H1 (cell line): ENCODE measurements at regions not wholly inside any gene's neighbourhood (a gene's known extent, or its start where the extent isn't known, plus 50 kb on each side); places are given as distances from the start of the nearest gene placed in this dataset.

Experiments
- CTCF ChIA-PET: fragments of 300-600 bp; sonication (Branson Sonifier 250); formaldehyde crosslinking; loops from one replicate; lab custom pipeline; 2021; ENCODE audit not compliant: partially characterized antibody; lab: Charles Lee
- POLR2A ChIA-PET: fragments of 300-600 bp; sonication (Branson Sonifier 250); formaldehyde crosslinking; loops from one replicate; lab custom pipeline; 2021; ENCODE audit warnings: inconsistent platforms; ENCODE audit not compliant: partially characterized antibody; lab: Charles Lee
- DNase-seq, 2 experiments: peaks; one replicate each; pipeline versions ENCODE4 v3.0.0 to v3.0.0-alpha.2; 2010 to 2022; ENCODE audit warnings: low spot score in 2 of 2, low read depth in 1 of 2, mixed read lengths in 1 of 2
- FAIRE-seq: peaks from 2 replicates; lab custom pipeline; 2011; peaks lifted over from hg19 to GRCh38; lab: Jason Lieb, UNC
- H2AFZ ChIP-seq: 2 replicates; pipeline ENCODE4 v1.8.1; 2012; ENCODE audit warnings: low read length, inconsistent platforms
- H2AK5ac ChIP-seq: 2 replicates; pipeline ENCODE4 v1.6.1; 2013; ENCODE audit warnings: low read depth, low read length
- H2BK120ac ChIP-seq: replicated peaks from 2 replicates; pipeline ENCODE3; 2013; ENCODE audit warnings: low read depth, low read length, inconsistent platforms
- H2BK12ac ChIP-seq: 2 replicates; pipeline ENCODE4 v1.6.1; 2013; ENCODE audit warnings: low read depth, low read length
- H2BK15ac ChIP-seq: 2 replicates; pipeline ENCODE4 v1.6.1; 2013; ENCODE audit warnings: low read length
- H2BK20ac ChIP-seq: 2 replicates; pipeline ENCODE4 v1.6.1; 2013; ENCODE audit warnings: low read length
- H2BK5ac ChIP-seq: 2 replicates; pipeline ENCODE4 v1.6.1; 2013; ENCODE audit warnings: low read depth, low read length
- H3K14ac ChIP-seq: 2 replicates; pipeline ENCODE4 v1.6.1; 2013; ENCODE audit warnings: inconsistent platforms; ENCODE audit not compliant: insufficient read length
- H3K18ac ChIP-seq: 2 replicates; pipeline ENCODE4 v1.6.1; 2013; ENCODE audit warnings: low read length; ENCODE audit errors: extremely low read depth
- H3K23ac ChIP-seq: 2 replicates; pipeline ENCODE4 v1.6.1; 2013; ENCODE audit warnings: inconsistent platforms; ENCODE audit not compliant: insufficient read length
- H3K23me2 ChIP-seq: 2 replicates; pipeline ENCODE4 v1.6.1; 2013; ENCODE audit warnings: low read depth, low read length
- H3K27ac ChIP-seq: 2 replicates; pipeline ENCODE4 v1.6.1; 2011; ENCODE audit warnings: low read depth, low read length, inconsistent platforms
- H3K27me3 ChIP-seq, 4 experiments: replicated peaks in 1 of 4; 1 replicate in 1 of 4; 2 replicates in 3 of 4; pipeline versions ENCODE4 v1.6.1 to v1.8.1; 2011 to 2013; ENCODE audit warnings: low read length in 3 of 4, mild to moderate bottlenecking in 3 of 4, inconsistent platforms in 2 of 4, mixed read lengths in 2 of 4, moderate library complexity in 1 of 4; ENCODE audit not compliant: control insufficient read depth in 3 of 4, insufficient read depth in 3 of 4; ENCODE audit errors: extremely low read depth in 1 of 4
- H3K36me3 ChIP-seq, 4 experiments: 2 replicates each; pipeline versions ENCODE4 v1.6.1 to v1.8.1; 2011 to 2013; ENCODE audit warnings: mild to moderate bottlenecking in 4 of 4, low read length in 3 of 4, moderate library complexity in 2 of 4, control low read depth in 1 of 4, inconsistent platforms in 1 of 4; ENCODE audit not compliant: insufficient read depth in 4 of 4, control insufficient read depth in 2 of 4
- H3K4ac ChIP-seq: replicated peaks from 2 replicates; pipeline ENCODE3; 2013; ENCODE audit warnings: low read length, low read depth, mixed read lengths, inconsistent platforms; ENCODE audit not compliant: insufficient read length
- H3K4me1 ChIP-seq, 4 experiments: replicated peaks in 1 of 4; 1 replicate in 1 of 4; 2 replicates in 3 of 4; pipeline versions ENCODE4 v1.6.1 to v1.8.1; 2011 to 2013; ENCODE audit warnings: low read length in 3 of 4, inconsistent platforms in 2 of 4, mixed read lengths in 1 of 4; ENCODE audit not compliant: insufficient read depth in 4 of 4, control insufficient read depth in 3 of 4
- H3K4me2 ChIP-seq, 2 experiments: 2 replicates each; pipeline versions ENCODE4 v1.6.1 to v1.8.1; 2011 to 2013; ENCODE audit warnings: low read depth in 2 of 2, low read length in 2 of 2, control low read depth in 1 of 2, inconsistent platforms in 1 of 2, mild to moderate bottlenecking in 1 of 2; ENCODE audit not compliant: insufficient read depth in 1 of 2
- H3K4me3 ChIP-seq, 4 experiments: fragments of 200-600, 300-600 bp in 1 of 4; sonication (generic), shearing (Covaris generic), sonication (Bioruptor Twin) in 1 of 4; 2 replicates each; pipeline versions ENCODE4 v1.5.1 to v1.8.1; 2011 to 2016; ENCODE audit warnings: low read length in 4 of 4, low read depth in 3 of 4, control low read depth in 2 of 4, inconsistent platforms in 2 of 4, mild to moderate bottlenecking in 2 of 4, mixed read lengths in 1 of 4, moderate library complexity in 1 of 4; ENCODE audit not compliant: insufficient read depth in 2 of 4; ENCODE audit errors: extremely low read depth in 1 of 4
- H3K56ac ChIP-seq: replicated peaks from 2 replicates; pipeline ENCODE3; 2013; ENCODE audit warnings: low read depth, mild to moderate bottlenecking, mixed read lengths, low read length, inconsistent platforms; ENCODE audit not compliant: insufficient read length
- H3K79me1 ChIP-seq: 2 replicates; pipeline ENCODE4 v1.6.1; 2013; ENCODE audit warnings: low read depth, low read length, control low read depth
- H3K79me2 ChIP-seq, 2 experiments: 2 replicates each; pipeline versions ENCODE4 v1.6.1 to v1.8.1; 2012 to 2013; ENCODE audit warnings: low read length in 2 of 2, mild to moderate bottlenecking in 2 of 2, inconsistent platforms in 1 of 2; ENCODE audit not compliant: insufficient read depth in 2 of 2, control insufficient read depth in 1 of 2
- H3K9ac ChIP-seq, 4 experiments: replicated peaks in 1 of 4; 1 replicate in 1 of 4; 2 replicates in 3 of 4; pipeline versions ENCODE4 v1.6.1 to v1.8.1; 2011 to 2013; ENCODE audit warnings: low read depth in 3 of 4, low read length in 3 of 4, control low read depth in 2 of 4, mild to moderate bottlenecking in 2 of 4, moderate library complexity in 2 of 4, inconsistent platforms in 1 of 4; ENCODE audit errors: extremely low read depth in 1 of 4
- H3K9me3 ChIP-seq, 2 experiments: 2 replicates each; pipeline versions ENCODE4 v1.6.1 to v1.8.1; 2012 to 2013; ENCODE audit warnings: mild to moderate bottlenecking in 2 of 2, moderate library complexity in 2 of 2, control low read depth in 1 of 2, inconsistent platforms in 1 of 2, low read depth in 1 of 2, low read length in 1 of 2, mixed read lengths in 1 of 2; ENCODE audit not compliant: insufficient read depth in 2 of 2
- H4K20me1 ChIP-seq, 2 experiments: replicated peaks in 1 of 2; 2 replicates each; pipeline versions ENCODE3 to v1.8.1; 2011 to 2013; ENCODE audit warnings: inconsistent platforms in 2 of 2, low read length in 2 of 2, mild to moderate bottlenecking in 1 of 2; ENCODE audit not compliant: insufficient read depth in 2 of 2, control insufficient read depth in 1 of 2
- H4K5ac ChIP-seq: 2 replicates; pipeline ENCODE4 v1.6.1; 2013; ENCODE audit warnings: low read length, low read depth, mixed read lengths, inconsistent platforms; ENCODE audit not compliant: insufficient read length
- H4K8ac ChIP-seq: 2 replicates; pipeline ENCODE4 v1.8.0; 2013; ENCODE audit warnings: mild to moderate bottlenecking, moderate library complexity, low read length, inconsistent platforms; ENCODE audit not compliant: insufficient read depth; ENCODE audit errors: extremely low read depth
- H4K91ac ChIP-seq: replicated peaks from 2 replicates; pipeline ENCODE3; 2013; ENCODE audit warnings: low read length, mixed read lengths, inconsistent platforms; ENCODE audit not compliant: insufficient read length
- ATF2 ChIP-seq: IDR thresholded peaks from 2 replicates; pipeline ENCODE4 v1.6.1; 2012; ENCODE audit warnings: low read length, inconsistent platforms
- BACH1 ChIP-seq: IDR thresholded peaks from 2 replicates; pipeline ENCODE4 v1.6.1; 2012; ENCODE audit warnings: low read length, improper control_type of control experiment
- CEBPB ChIP-seq: IDR thresholded peaks from 2 replicates; pipeline ENCODE4 v1.6.1; 2012; ENCODE audit warnings: low read depth, low read length
- CREB1 ChIP-seq: IDR thresholded peaks from 2 replicates; pipeline ENCODE4 v1.6.1; 2012; ENCODE audit warnings: inconsistent platforms
- EGR1 ChIP-seq: IDR thresholded peaks from 2 replicates; pipeline ENCODE4 v1.6.1; 2011; ENCODE audit warnings: low read depth, low read length, borderline replicate concordance
- EP300 ChIP-seq, 2 experiments: IDR thresholded peaks; 1 replicate in 1 of 2; 2 replicates in 1 of 2; pipeline ENCODE4 v1.6.1; 2011 to 2012; ENCODE audit warnings: low read depth in 2 of 2, low read length in 2 of 2, mild to moderate bottlenecking in 2 of 2, borderline replicate concordance in 1 of 2, inconsistent platforms in 1 of 2, moderate library complexity in 1 of 2
- MAFK ChIP-seq: IDR thresholded peaks from 2 replicates; pipeline ENCODE4 v1.6.1; 2012; ENCODE audit warnings: low read depth, mild to moderate bottlenecking, improper control_type of control experiment, low read length
- NRF1 ChIP-seq: IDR thresholded peaks from 2 replicates; pipeline ENCODE4 v1.6.1; 2011; ENCODE audit warnings: mild to moderate bottlenecking, low read depth, low read length, improper control_type of control experiment
- PHF8 ChIP-seq: fragments of 200-600 bp; sonication (generic); conservative IDR thresholded peaks from 2 replicates; pipeline ENCODE4 v1.7.1; 2012; ENCODE audit warnings: low read depth, mild to moderate bottlenecking, inconsistent platforms, low read length, moderate library complexity
- POLR2A ChIP-seq, 2 experiments: IDR thresholded peaks; 1 replicate in 1 of 2; 2 replicates in 1 of 2; pipeline ENCODE4 v1.6.1; 2011; ENCODE audit warnings: low read depth in 2 of 2, low read length in 2 of 2, mild to moderate bottlenecking in 2 of 2; ENCODE audit errors: control extremely low read depth in 1 of 2
- RAD21 ChIP-seq, 2 experiments: IDR thresholded peaks in 1 of 2; conservative IDR thresholded peaks in 1 of 2; 2 replicates each; pipeline ENCODE4 v1.6.1; 2011; ENCODE audit warnings: low read depth in 2 of 2, low read length in 2 of 2, improper control_type of control experiment in 1 of 2, inconsistent platforms in 1 of 2, mild to moderate bottlenecking in 1 of 2, moderate library complexity in 1 of 2
- SP2 ChIP-seq: IDR thresholded peaks from 2 replicates; pipeline ENCODE4 v1.6.1; 2012; ENCODE audit warnings: mild to moderate bottlenecking, low read length, inconsistent platforms
- TAF1 ChIP-seq: IDR thresholded peaks from 2 replicates; pipeline ENCODE4 v1.6.1; 2011; ENCODE audit warnings: mild to moderate bottlenecking, low read depth, low read length
- YY1 ChIP-seq: IDR thresholded peaks from 2 replicates; pipeline ENCODE4 v1.6.1; 2011; ENCODE audit warnings: low read depth, mild to moderate bottlenecking, low read length
- WGBS, 2 experiments: shearing (Covaris generic) in 1 of 2; methylation state at CpG; one replicate each; pipeline versions ENCODE4 v1.1.6 to v1.1.7; 2013 to 2015; ENCODE audit warnings: low lambda C conversion rate in 2 of 2, mixed read lengths in 2 of 2, inconsistent platforms in 1 of 2, low coverage in 1 of 2, missing lambda C conversion rate in 1 of 2; ENCODE audit not compliant: insufficient replicate concordance in 2 of 2, insufficient coverage in 1 of 2, insufficient read length in 1 of 2; ENCODE audit errors: extremely low coverage in 1 of 2, missing lambda C conversion rate in 1 of 2; 5-methylcytosine and 5-hydroxymethylcytosine counted together

DNA sequence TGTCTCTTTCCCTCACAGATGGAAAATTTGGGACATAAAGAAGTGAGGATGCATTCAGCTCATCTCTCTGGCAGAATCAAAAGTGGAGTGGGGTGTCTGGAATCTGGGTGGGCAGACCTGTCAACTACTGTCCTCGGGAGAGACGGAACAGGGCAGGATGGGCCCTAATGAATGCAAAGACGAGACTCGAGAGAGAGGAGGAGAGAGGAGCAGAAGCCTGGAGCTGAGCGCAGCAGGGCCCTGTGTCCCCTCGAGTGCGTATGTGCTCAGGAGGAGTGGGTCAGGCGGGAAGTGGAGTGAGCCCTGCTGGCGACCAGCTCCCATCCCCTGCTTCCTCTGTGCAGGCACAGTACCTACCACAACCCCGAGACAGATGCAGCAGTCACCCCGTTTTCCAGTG, 78.9 kb downstream of the TEX29 start:
- CTCF ChIA-PET: interaction anchor here (1.0 to 6.0 kb wide), 3 partner anchors 30 to 350 kb away, joined by 3 to 21 read pairs (median 4); no protein-coding TSS in a partner anchor
- H3K9me3 ChIP-seq: peaks cover 0 to 4% of the 10 kb centered on the region in 2 experiments; a peak in 1 of 4 replicates
- 86% methylated on average over 10 of the region's 11 CpGs; no CpG with 5 or more reads in 1 of the 2 experiments for WGBS, 2 experiments

More for the DNA sequence above, 78.9 kb downstream of the TEX29 start:
- no peak overlapping the region for H3K14ac ChIP-seq
- no peak overlapping the region for H3K56ac ChIP-seq
- no peak overlapping the region for H4K91ac ChIP-seq
- POLR2A ChIA-PET: no interaction called here
- no peak for TF ChIP-seq RAD21 (IDR thresholded peaks at IDR 0.05 in 1 of 2, conservative IDR thresholded peaks at IDR 0.05 in 1 of 2; ENCODE audit: low read depth in 2 of 2, low read length in 2 of 2)
- no peak for TF ChIP-seq YY1
- TF ChIP-seq PHF8: no peak
- no peak for TF ChIP-seq EGR1
- no peak for TF ChIP-seq CREB1
- TF ChIP-seq TAF1: no peak
- TF ChIP-seq SP2: no peak
- no peak for TF ChIP-seq ATF2
- TF ChIP-seq MAFK: no peak
- TF ChIP-seq CEBPB: no peak
- no peak for TF ChIP-seq POLR2A (IDR thresholded peaks at IDR 0.05; ENCODE audit: control extremely low read depth in 1 of 2, low read depth in 2 of 2, low read length in 2 of 2)
- no peak for TF ChIP-seq NRF1
- TF ChIP-seq BACH1: no peak
- TF ChIP-seq EP300 (IDR thresholded peaks at IDR 0.05; ENCODE audit: borderline replicate concordance in 1 of 2, low read depth in 2 of 2, low read length in 2 of 2): no peak
- TF ChIP-seq, all 59 proteins: peak for 0
- H3K23me2 ChIP-seq: no peaks in the 10 kb centered on the region
- no peak overlapping the region for H3K27ac ChIP-seq
- no peak overlapping the region for H2BK15ac ChIP-seq
- no peaks in the 10 kb centered on the region for H3K79me1 ChIP-seq
- no peak overlapping the region for H2BK12ac ChIP-seq
- no peaks in the 10 kb centered on the region for H3K36me3 ChIP-seq
- no peak overlapping the region for H4K8ac ChIP-seq
- FAIRE-seq (no peak), DNase-seq (no peak)
- no peak overlapping the region for H2AK5ac ChIP-seq
- no peak overlapping the region for H3K9ac ChIP-seq
- no peak overlapping the region for H3K18ac ChIP-seq
- no peak overlapping the region for H3K4ac ChIP-seq
- H2BK20ac ChIP-seq: no peak overlapping the region
- H3K27me3 ChIP-seq: no peaks in the 10 kb centered on the region
- H2AFZ ChIP-seq: no peak overlapping the region
- H3K4me2 ChIP-seq: no peak overlapping the region
- H3K23ac ChIP-seq: no peak overlapping the region
- no peaks in the 10 kb centered on the region for H4K20me1 ChIP-seq
- no peak overlapping the region for H2BK5ac ChIP-seq
- H3K4me3 ChIP-seq: no peak overlapping the region
- no peaks in the 10 kb centered on the region; a peak in 1 of 7 replicates for H3K4me1 ChIP-seq
- no peak overlapping the region for H4K5ac ChIP-seq
- H3K79me2 ChIP-seq: no peaks in the 10 kb centered on the region
- H2BK120ac ChIP-seq: no peak overlapping the region
